ENCODE measurements at regions not wholly inside any gene's neighbourhood (a gene's known extent, or its start where the extent isn't known, plus 50 kb on each side); places are given as distances from the start of the nearest gene placed in this dataset.

DNA sequence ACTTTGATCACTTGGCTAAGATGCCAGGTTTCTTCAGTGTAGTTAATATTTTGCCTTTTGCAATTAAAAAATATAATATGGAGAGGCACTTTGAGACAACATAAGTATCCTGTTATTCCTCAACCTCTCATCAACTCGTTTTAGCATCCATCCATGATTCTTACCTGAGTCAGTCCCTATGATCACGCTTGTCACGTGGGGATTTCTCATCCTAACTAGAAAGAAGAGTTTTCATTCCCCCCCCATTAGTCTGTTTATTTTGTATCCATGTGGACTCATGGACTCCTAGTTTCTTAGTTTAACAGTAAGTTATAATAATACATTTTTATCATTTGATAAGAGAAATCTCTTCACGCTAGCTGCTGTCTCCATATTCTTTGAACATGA is 110.3 kb downstream of the SLC25A47 start:
- no peak for TF ChIP-seq CTCF (conservative IDR thresholded peaks at IDR 0.05 in 1 of 2, IDR thresholded peaks at IDR 0.05 in 1 of 2; ENCODE audit: low read depth in 1 of 2, low read length in 2 of 2)
- TF ChIP-seq EZH2 (IDR thresholded peaks at IDR 0.05; ENCODE audit: low read length, missing control alignments) = no peak

Measured in fibroblast of lung (primary cell).